Activated CD8-positive, alpha-beta T cell treated with anti-CD3 and anti-CD28 coated beads, Interleukin-2, amount 10 ng/mL, durations not matched to agents 7 days and 5 days (primary cell): ENCODE measurements at regions not wholly inside any gene's neighbourhood (a gene's known extent, or its start where the extent isn't known, plus 50 kb on each side); places are given as distances from the start of the nearest gene placed in this dataset.

Experiments
- ATAC-seq: fragments of 150-1000 bp; cut with Tn5 transposase; one replicate; pipeline ENCODE4 v1.10.0; 2021; ENCODE audit warnings: moderate library complexity
- CTCF ChIA-PET: fragments of 350-600 bp; sonication (Branson Sonifier 250); formaldehyde crosslinking; loops from one replicate; lab custom pipeline; 2021; ENCODE audit warnings: antibody characterized with exemption; lab: Charles Lee
- POLR2A ChIA-PET: fragments of 350-600 bp; sonication (Branson Sonifier 250); formaldehyde crosslinking; loops from one replicate; lab custom pipeline; 2021; ENCODE audit warnings: antibody characterized with exemption; lab: Charles Lee
- DNase-seq: peaks from one replicate; pipeline ENCODE4 v3.0.0-alpha.2; 2020
- H3K27ac Mint-ChIP-seq: one replicate; pipeline ENCODE4 v1.8.0; 2021; ENCODE audit warnings: mild to moderate bottlenecking, mixed read lengths
- H3K27me3 Mint-ChIP-seq: one replicate; pipeline ENCODE4 v1.8.0; 2021; ENCODE audit warnings: low read depth, mixed read lengths
- H3K36me3 Mint-ChIP-seq: one replicate; pipeline ENCODE4 v1.8.0; 2021; ENCODE audit warnings: low read depth, mixed read lengths
- H3K4me1 Mint-ChIP-seq: one replicate; pipeline ENCODE4 v1.8.0; 2021; ENCODE audit warnings: low read depth, mixed read lengths
- H3K4me3 Mint-ChIP-seq: one replicate; pipeline ENCODE4 v1.8.0; 2021; ENCODE audit warnings: mild to moderate bottlenecking, mixed read lengths
- H3K9me3 Mint-ChIP-seq: one replicate; pipeline ENCODE4 v1.8.0; 2022; ENCODE audit warnings: mixed read lengths; ENCODE audit not compliant: insufficient read depth

GRCh38 chr19:33954686-33955085 is 158.0 kb downstream of the KCTD15 start:
- no peaks in the 10 kb centered on the region for H3K36me3 Mint-ChIP-seq
- H3K9me3 Mint-ChIP-seq, result no peaks in the 10 kb centered on the region
- no peak for ATAC-seq
- no peaks in the 10 kb centered on the region for H3K4me1 Mint-ChIP-seq
- CTCF ChIA-PET, result no interaction called here
- H3K4me3 Mint-ChIP-seq, result no peak overlapping the region
- no peak overlapping the region for H3K27ac Mint-ChIP-seq
- POLR2A ChIA-PET, result no interaction called here
- DNase-seq, result no peak
- H3K27me3 Mint-ChIP-seq, result no peaks in the 10 kb centered on the region

GRCh38 chr19:33956941-33957340 is 160.3 kb downstream of the KCTD15 start:
- ChIA-PET POLR2A (no interaction called here), CTCF (no interaction called here)
- H3K4me1 Mint-ChIP-seq, result no peaks in the 10 kb centered on the region
- peaks cover 3% of the 10 kb centered on the region for H3K27me3 Mint-ChIP-seq
- ATAC-seq, result no peak
- H3K36me3 Mint-ChIP-seq, result no peaks in the 10 kb centered on the region
- no peak for DNase-seq
- H3K27ac Mint-ChIP-seq, result no peak overlapping the region
- H3K9me3 Mint-ChIP-seq, result no peaks in the 10 kb centered on the region
- H3K4me3 Mint-ChIP-seq, result no peak overlapping the region

- Mint-ChIP-seq H3K27me3 (peaks cover 3% of the 10 kb centered on the region), H3K4me1 (no peaks in the 10 kb centered on the region), H3K36me3 (no peaks in the 10 kb centered on the region), H3K4me3 (no peak overlapping the region), H3K27ac (no peak overlapping the region), H3K9me3 (no peaks in the 10 kb centered on the region)
- no peak for DNase-seq
- no peak for ATAC-seq
- ChIA-PET POLR2A (no interaction called here), CTCF (no interaction called here)
Measured at GRCh38 chr19:33957804-33958203, 161.1 kb downstream of the KCTD15 start.

- POLR2A ChIA-PET, result no interaction called here
- Mint-ChIP-seq H3K4me1 (no peaks in the 10 kb centered on the region), H3K27me3 (peaks cover 3% of the 10 kb centered on the region), H3K36me3 (no peaks in the 10 kb centered on the region), H3K27ac (no peak overlapping the region), H3K9me3 (no peaks in the 10 kb centered on the region), H3K4me3 (no peak overlapping the region)
- no peak for ATAC-seq
- CTCF ChIA-PET, result no interaction called here
- DNase-seq, result no peak
Measured at GRCh38 chr19:33960566-33960965, 163.9 kb downstream of the KCTD15 start.

GRCh38 chr19:33962161-33962560 is 165.5 kb downstream of the KCTD15 start:
- DNase-seq, result no peak
- CTCF ChIA-PET, result no interaction called here
- no peak for ATAC-seq
- Mint-ChIP-seq H3K4me1 (no peaks in the 10 kb centered on the region), H3K9me3 (no peaks in the 10 kb centered on the region), H3K36me3 (no peaks in the 10 kb centered on the region), H3K27ac (no peak overlapping the region), H3K27me3 (peaks cover 3% of the 10 kb centered on the region), H3K4me3 (no peak overlapping the region)
- POLR2A ChIA-PET, result no interaction called here

- Mint-ChIP-seq H3K36me3 (no peaks in the 10 kb centered on the region), H3K4me3 (no peak overlapping the region), H3K27ac (no peak overlapping the region), H3K4me1 (no peaks in the 10 kb centered on the region), H3K27me3 (peaks cover 3% of the 10 kb centered on the region), H3K9me3 (no peaks in the 10 kb centered on the region)
- DNase-seq (no peak), ATAC-seq (no peak)
- POLR2A ChIA-PET, result no interaction called here
- CTCF ChIA-PET, result no interaction called here
Measured at GRCh38 chr19:33963514-33963913, 166.8 kb downstream of the KCTD15 start.

GRCh38 chr19:33971073-33971472 is 174.4 kb downstream of the KCTD15 start:
- no peak for DNase-seq
- POLR2A ChIA-PET, result no interaction called here
- CTCF ChIA-PET, result no interaction called here

GRCh38 chr19:33977756-33978685 is 181.4 kb downstream of the KCTD15 start:
- no peaks in the 10 kb centered on the region for H3K9me3 Mint-ChIP-seq
- no peak for ATAC-seq
- peaks cover 16% of the 10 kb centered on the region for H3K27me3 Mint-ChIP-seq
- no peak overlapping the region for H3K4me3 Mint-ChIP-seq
- ChIA-PET CTCF (no interaction called here), POLR2A (no interaction called here)
- no peak overlapping the region for H3K27ac Mint-ChIP-seq
- no peaks in the 10 kb centered on the region for H3K36me3 Mint-ChIP-seq
- no peaks in the 10 kb centered on the region for H3K4me1 Mint-ChIP-seq
- DNase-seq, result no peak

More at GRCh38 chr19:33971073-33971472, 174.4 kb downstream of the KCTD15 start:
- no peaks in the 10 kb centered on the region for H3K36me3 Mint-ChIP-seq
- H3K27ac Mint-ChIP-seq, result no peak overlapping the region
- H3K9me3 Mint-ChIP-seq, result peaks cover 10% of the 10 kb centered on the region
- H3K27me3 Mint-ChIP-seq, result no peaks in the 10 kb centered on the region
- no peak for ATAC-seq
- no peaks in the 10 kb centered on the region for H3K4me1 Mint-ChIP-seq
- H3K4me3 Mint-ChIP-seq, result no peak overlapping the region

- Mint-ChIP-seq H3K4me3 (no peak overlapping the region), H3K36me3 (no peaks in the 10 kb centered on the region), H3K9me3 (peaks cover 7% of the 10 kb centered on the region), H3K27ac (no peak overlapping the region), H3K27me3 (peaks cover 12% of the 10 kb centered on the region), H3K4me1 (no peaks in the 10 kb centered on the region)
- POLR2A ChIA-PET, result no interaction called here
- no peak for DNase-seq
- CTCF ChIA-PET, result interaction anchor here (0.8 kb wide), 1 partner anchor 15 kb away, joined by 4 read pairs; no protein-coding TSS in a partner anchor
- no peak for ATAC-seq
Measured at GRCh38 chr19:33982706-33983105, 186.0 kb downstream of the KCTD15 start.

GRCh38 chr19:33988601-33989000 is 183.7 kb upstream of the LSM14A start:
- Mint-ChIP-seq H3K4me3 (no peak overlapping the region), H3K36me3 (no peaks in the 10 kb centered on the region), H3K9me3 (peaks cover 23% of the 10 kb centered on the region), H3K4me1 (no peaks in the 10 kb centered on the region), H3K27ac (no peak overlapping the region), H3K27me3 (no peaks in the 10 kb centered on the region)
- POLR2A ChIA-PET, result no interaction called here
- ATAC-seq, result no peak
- DNase-seq, result no peak
- CTCF ChIA-PET, result no interaction called here

- DNase-seq, result no peak
- ATAC-seq, result no peak
- POLR2A ChIA-PET, result no interaction called here
Measured at GRCh38 chr19:33997690-33998089, 174.6 kb upstream of the LSM14A start.

GRCh38 chr19:33998302-33998701 is 174.0 kb upstream of the LSM14A start:
- POLR2A ChIA-PET, result no interaction called here
- DNase-seq (no peak), ATAC-seq (no peak)
- H3K27ac Mint-ChIP-seq, result no peak overlapping the region
- H3K36me3 Mint-ChIP-seq, result no peaks in the 10 kb centered on the region
- H3K4me1 Mint-ChIP-seq, result no peaks in the 10 kb centered on the region
- no peak overlapping the region for H3K4me3 Mint-ChIP-seq
- H3K27me3 Mint-ChIP-seq, result peaks cover 11% of the 10 kb centered on the region
- CTCF ChIA-PET, result interaction anchor here (0.7 to 2.4 kb wide), 11 partner anchors 11 to 223 kb away, joined by 3 to 24 read pairs (median 4); partner anchors contain the start of gene KCTD15
- H3K9me3 Mint-ChIP-seq, result peaks cover 2% of the 10 kb centered on the region

More at GRCh38 chr19:33997690-33998089, 174.6 kb upstream of the LSM14A start:
- CTCF ChIA-PET, result interaction anchor here (0.7 to 2.4 kb wide), 7 partner anchors 12 to 220 kb away, joined by 3 to 24 read pairs (median 4); no protein-coding TSS in a partner anchor
- Mint-ChIP-seq H3K36me3 (no peaks in the 10 kb centered on the region), H3K4me1 (no peaks in the 10 kb centered on the region), H3K27me3 (peaks cover 8% of the 10 kb centered on the region), H3K4me3 (no peak overlapping the region), H3K27ac (no peak overlapping the region), H3K9me3 (peaks cover 6% of the 10 kb centered on the region)
